ENCODE measurements at regions not wholly inside any gene's neighbourhood (a gene's known extent, or its start where the extent isn't known, plus 50 kb on each side); places are given as distances from the start of the nearest gene placed in this dataset.
A peak's percentile ranks its signal among the peaks of the same experiment; 100 is the strongest.

GRCh38 chr4:32752962-32753361 is 2032.8 kb downstream of the PCDH7 start:
- no peak for TF ChIP-seq TAF1 (IDR thresholded peaks at IDR 0.05; ENCODE audit: low read depth)
- TF ChIP-seq FOXM1 (IDR thresholded peaks at IDR 0.05; ENCODE audit: borderline replicate concordance, low read depth) = no peak
- no peak for TF ChIP-seq CEBPB (IDR thresholded peaks at IDR 0.05)
- TF ChIP-seq TCF12 (IDR thresholded peaks at IDR 0.05; ENCODE audit: low read depth) = no peak
- TF ChIP-seq CREB1 (IDR thresholded peaks at IDR 0.05; ENCODE audit: low read depth) = no peak
- TF ChIP-seq ZBTB7A (IDR thresholded peaks at IDR 0.05; ENCODE audit: low read depth) = no peak
- TF ChIP-seq USF1 (IDR thresholded peaks at IDR 0.05) = no peak
- no peak for TF ChIP-seq REST (IDR thresholded peaks at IDR 0.05; ENCODE audit: low read depth)
- no peak for TF ChIP-seq NFIC (IDR thresholded peaks at IDR 0.05)
- no peak for TF ChIP-seq RAD21 (IDR thresholded peaks at IDR 0.05; ENCODE audit: low read depth)
- TF ChIP-seq EGR1 (IDR thresholded peaks at IDR 0.05) = no peak
- no peak for TF ChIP-seq MAX (IDR thresholded peaks at IDR 0.05)
- no peak for TF ChIP-seq EP300 (IDR thresholded peaks at IDR 0.05; ENCODE audit: borderline replicate concordance)
- TF ChIP-seq TEAD4 (IDR thresholded peaks at IDR 0.05) = no peak
- TF ChIP-seq YY1 (IDR thresholded peaks at IDR 0.05; ENCODE audit: low read depth) = no peak

- no peak for TF ChIP-seq YY1 (IDR thresholded peaks at IDR 0.05; ENCODE audit: low read depth)
- TF ChIP-seq NFIC (IDR thresholded peaks at IDR 0.05) = no peak
- TF ChIP-seq ZBTB7A (IDR thresholded peaks at IDR 0.05; ENCODE audit: low read depth) = no peak
- no peak for TF ChIP-seq FOXM1 (IDR thresholded peaks at IDR 0.05; ENCODE audit: borderline replicate concordance, low read depth)
- TF ChIP-seq CREB1 (IDR thresholded peaks at IDR 0.05; ENCODE audit: low read depth) = no peak
- TF ChIP-seq RAD21 (IDR thresholded peaks at IDR 0.05; ENCODE audit: low read depth) = no peak
- TF ChIP-seq TAF1 (IDR thresholded peaks at IDR 0.05; ENCODE audit: low read depth) = no peak
- TF ChIP-seq EP300 (IDR thresholded peaks at IDR 0.05; ENCODE audit: borderline replicate concordance) = no peak
- no peak for TF ChIP-seq TEAD4 (IDR thresholded peaks at IDR 0.05)
- TF ChIP-seq EGR1 (IDR thresholded peaks at IDR 0.05) = no peak
- TF ChIP-seq CEBPB (IDR thresholded peaks at IDR 0.05) = no peak
These were observed 2048.7 kb downstream of the PCDH7 start for GRCh38 chr4:32768664-32769389.

- no peak for TF ChIP-seq FOXM1 (IDR thresholded peaks at IDR 0.05; ENCODE audit: borderline replicate concordance, low read depth)
- no peak for TF ChIP-seq TCF12 (IDR thresholded peaks at IDR 0.05; ENCODE audit: low read depth)
- TF ChIP-seq YY1 (IDR thresholded peaks at IDR 0.05; ENCODE audit: low read depth) = no peak
- no peak for TF ChIP-seq TAF1 (IDR thresholded peaks at IDR 0.05; ENCODE audit: low read depth)
- no peak for TF ChIP-seq USF1 (IDR thresholded peaks at IDR 0.05)
- TF ChIP-seq ZBTB7A (IDR thresholded peaks at IDR 0.05; ENCODE audit: low read depth) = no peak
- TF ChIP-seq EP300 (IDR thresholded peaks at IDR 0.05; ENCODE audit: borderline replicate concordance) = no peak
- no peak for TF ChIP-seq MAX (IDR thresholded peaks at IDR 0.05)
- TF ChIP-seq EGR1 (IDR thresholded peaks at IDR 0.05) = no peak
- no peak for TF ChIP-seq RAD21 (IDR thresholded peaks at IDR 0.05; ENCODE audit: low read depth)
- no peak for TF ChIP-seq REST (IDR thresholded peaks at IDR 0.05; ENCODE audit: low read depth)
- TF ChIP-seq TEAD4 (IDR thresholded peaks at IDR 0.05) = no peak
- no peak for TF ChIP-seq CREB1 (IDR thresholded peaks at IDR 0.05; ENCODE audit: low read depth)
- no peak for TF ChIP-seq CEBPB (IDR thresholded peaks at IDR 0.05)
These were observed 2051.3 kb downstream of the PCDH7 start for GRCh38 chr4:32771491-32771890.

- TF ChIP-seq ZBTB7A (IDR thresholded peaks at IDR 0.05; ENCODE audit: low read depth) (no peak), RAD21 (IDR thresholded peaks at IDR 0.05; ENCODE audit: low read depth) (peak; percentile 79), YY1 (IDR thresholded peaks at IDR 0.05; ENCODE audit: low read depth) (no peak), USF1 (IDR thresholded peaks at IDR 0.05) (no peak)
These were observed 2054.9 kb downstream of the PCDH7 start for GRCh38 chr4:32775049-32775448.

GRCh38 chr4:32776435-32777203 is 2056.4 kb downstream of the PCDH7 start:
- TF ChIP-seq FOXM1 (IDR thresholded peaks at IDR 0.05; ENCODE audit: borderline replicate concordance, low read depth) (no peak), ZBTB7A (IDR thresholded peaks at IDR 0.05; ENCODE audit: low read depth) (no peak), CEBPB (IDR thresholded peaks at IDR 0.05) (no peak), TEAD4 (IDR thresholded peaks at IDR 0.05) (no peak), REST (IDR thresholded peaks at IDR 0.05; ENCODE audit: low read depth) (no peak), TCF12 (IDR thresholded peaks at IDR 0.05; ENCODE audit: low read depth) (no peak), MAX (IDR thresholded peaks at IDR 0.05) (no peak), EP300 (IDR thresholded peaks at IDR 0.05; ENCODE audit: borderline replicate concordance) (no peak), YY1 (IDR thresholded peaks at IDR 0.05; ENCODE audit: low read depth) (no peak), NFIC (IDR thresholded peaks at IDR 0.05) (no peak), CREB1 (IDR thresholded peaks at IDR 0.05; ENCODE audit: low read depth) (no peak), TAF1 (IDR thresholded peaks at IDR 0.05; ENCODE audit: low read depth) (no peak), RAD21 (IDR thresholded peaks at IDR 0.05; ENCODE audit: low read depth) (no peak), EGR1 (IDR thresholded peaks at IDR 0.05) (no peak), USF1 (IDR thresholded peaks at IDR 0.05) (no peak)
